ENCODE measurements at regions not wholly inside any gene's neighbourhood (a gene's known extent, or its start where the extent isn't known, plus 50 kb on each side); places are given as distances from the start of the nearest gene placed in this dataset.

DNA sequence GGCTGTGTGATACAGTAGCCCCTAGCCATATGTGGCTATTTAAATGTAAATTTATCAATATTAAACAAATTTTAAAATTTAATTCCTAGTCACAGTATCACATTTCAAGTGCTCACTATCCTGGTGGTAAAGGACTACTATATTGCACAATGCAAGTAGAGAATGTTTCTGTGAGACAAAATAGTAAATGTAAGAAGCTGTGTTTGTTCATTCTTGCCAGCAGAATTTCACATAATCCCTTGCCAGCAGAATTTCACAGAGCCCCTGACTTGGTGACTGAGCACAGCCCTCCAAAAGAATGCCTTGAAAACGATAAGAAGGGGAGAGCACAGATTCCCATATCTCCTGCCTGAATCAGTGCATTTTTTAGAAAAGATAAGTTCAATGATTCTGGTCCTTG lies 75.9 kb upstream of the SELENOP start:
- no peak for TF ChIP-seq POLR2A (IDR thresholded peaks at IDR 0.05; ENCODE audit: low read depth)
- no peak for TF ChIP-seq POLR2AphosphoS5 (IDR thresholded peaks at IDR 0.05)
- TF ChIP-seq, protein P1, sequence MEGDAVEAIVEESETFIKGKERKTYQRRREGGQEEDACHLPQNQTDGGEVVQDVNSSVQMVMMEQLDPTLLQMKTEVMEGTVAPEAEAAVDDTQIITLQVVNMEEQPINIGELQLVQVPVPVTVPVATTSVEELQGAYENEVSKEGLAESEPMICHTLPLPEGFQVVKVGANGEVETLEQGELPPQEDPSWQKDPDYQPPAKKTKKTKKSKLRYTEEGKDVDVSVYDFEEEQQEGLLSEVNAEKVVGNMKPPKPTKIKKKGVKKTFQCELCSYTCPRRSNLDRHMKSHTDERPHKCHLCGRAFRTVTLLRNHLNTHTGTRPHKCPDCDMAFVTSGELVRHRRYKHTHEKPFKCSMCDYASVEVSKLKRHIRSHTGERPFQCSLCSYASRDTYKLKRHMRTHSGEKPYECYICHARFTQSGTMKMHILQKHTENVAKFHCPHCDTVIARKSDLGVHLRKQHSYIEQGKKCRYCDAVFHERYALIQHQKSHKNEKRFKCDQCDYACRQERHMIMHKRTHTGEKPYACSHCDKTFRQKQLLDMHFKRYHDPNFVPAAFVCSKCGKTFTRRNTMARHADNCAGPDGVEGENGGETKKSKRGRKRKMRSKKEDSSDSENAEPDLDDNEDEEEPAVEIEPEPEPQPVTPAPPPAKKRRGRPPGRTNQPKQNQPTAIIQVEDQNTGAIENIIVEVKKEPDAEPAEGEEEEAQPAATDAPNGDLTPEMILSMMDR (IDR thresholded peaks at IDR 0.05), result no peak
- no peak for TF ChIP-seq EP300 (IDR thresholded peaks at IDR 0.05)
